H1 (cell line): ENCODE measurements at regions not wholly inside any gene's neighbourhood (a gene's known extent, or its start where the extent isn't known, plus 50 kb on each side); places are given as distances from the start of the nearest gene placed in this dataset.

ENCODE experiments used
- EP300 ChIP-seq, 2 experiments: IDR thresholded peaks; 1 replicate in 1 of 2; 2 replicates in 1 of 2; pipeline ENCODE4 v1.6.1; 2011 to 2012; ENCODE audit warnings: low read depth in 2 of 2, low read length in 2 of 2, mild to moderate bottlenecking in 2 of 2, borderline replicate concordance in 1 of 2, inconsistent platforms in 1 of 2, moderate library complexity in 1 of 2
- HDAC2 ChIP-seq, 2 experiments: fragments of 300-600 bp in 1 of 2; sonication (generic) in 1 of 2; IDR thresholded peaks; 2 replicates each; pipeline ENCODE4 v1.6.1; 2011 to 2012; ENCODE audit warnings: low read depth in 2 of 2, low read length in 2 of 2, mild to moderate bottlenecking in 2 of 2, moderate library complexity in 2 of 2, borderline replicate concordance in 1 of 2, inconsistent platforms in 1 of 2
- RBBP5 ChIP-seq: IDR thresholded peaks from 2 replicates; pipeline ENCODE4 v1.7.1; 2012; ENCODE audit warnings: low read depth, mild to moderate bottlenecking, inconsistent platforms, low read length, moderate library complexity, borderline replicate concordance
- TBP ChIP-seq: IDR thresholded peaks from 2 replicates; pipeline ENCODE4 v1.6.1; 2011; ENCODE audit warnings: low read depth, low read length, improper control_type of control experiment
- TF ChIP-seq, protein P1 (sequence below): IDR thresholded peaks from 2 replicates; pipeline ENCODE4 v1.6.1; 2012; ENCODE audit warnings: low read length, inconsistent platforms

- TF ChIP-seq, protein P1, sequence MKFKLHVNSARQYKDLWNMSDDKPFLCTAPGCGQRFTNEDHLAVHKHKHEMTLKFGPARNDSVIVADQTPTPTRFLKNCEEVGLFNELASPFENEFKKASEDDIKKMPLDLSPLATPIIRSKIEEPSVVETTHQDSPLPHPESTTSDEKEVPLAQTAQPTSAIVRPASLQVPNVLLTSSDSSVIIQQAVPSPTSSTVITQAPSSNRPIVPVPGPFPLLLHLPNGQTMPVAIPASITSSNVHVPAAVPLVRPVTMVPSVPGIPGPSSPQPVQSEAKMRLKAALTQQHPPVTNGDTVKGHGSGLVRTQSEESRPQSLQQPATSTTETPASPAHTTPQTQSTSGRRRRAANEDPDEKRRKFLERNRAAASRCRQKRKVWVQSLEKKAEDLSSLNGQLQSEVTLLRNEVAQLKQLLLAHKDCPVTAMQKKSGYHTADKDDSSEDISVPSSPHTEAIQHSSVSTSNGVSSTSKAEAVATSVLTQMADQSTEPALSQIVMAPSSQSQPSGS: no peak
- no peak for TF ChIP-seq TBP
- TF ChIP-seq HDAC2 (IDR thresholded peaks at IDR 0.05; ENCODE audit: borderline replicate concordance in 1 of 2, low read depth in 2 of 2, low read length in 2 of 2): no peak
- TF ChIP-seq RBBP5: no peak
- TF ChIP-seq EP300 (IDR thresholded peaks at IDR 0.05; ENCODE audit: borderline replicate concordance in 1 of 2, low read depth in 2 of 2, low read length in 2 of 2): no peak
Measured at GRCh38 chr1:219751870-219752507, 139.1 kb upstream of the ZC3H11B start (continued).
